Vagina (tissue), 2 donors: ENCODE measurements at regions not wholly inside any gene's neighbourhood (a gene's known extent, or its start where the extent isn't known, plus 50 kb on each side); places are given as distances from the start of the nearest gene placed in this dataset.

Experiments used
- DNase-seq, 2 donors: peaks; one replicate each; pipeline ENCODE4 v3.0.0-alpha.2; 2017; ENCODE audit errors: extremely low spot score in 2 of 2
- H3K27ac ChIP-seq: fragments of 200-600 bp; sonication (generic); one replicate; pipeline ENCODE4 v1.5.1; 2019
- H3K27me3 ChIP-seq: fragments of 200-600 bp; sonication (generic); one replicate; pipeline ENCODE4 v1.5.1; 2019
- H3K36me3 ChIP-seq, 2 donors: fragments of 200-600 bp; sonication (generic); one replicate each; pipeline ENCODE4 v1.5.1; 2017 to 2019
- H3K4me1 ChIP-seq: fragments of 200-600 bp; sonication (generic); one replicate; pipeline ENCODE4 v1.5.1; 2019
- H3K4me3 ChIP-seq, 2 donors: fragments of 200-600 bp; sonication (generic); 1 replicate in 1 of 2; 2 replicates in 1 of 2; pipeline ENCODE4 v1.5.1; 2016 to 2019
- H3K9me3 ChIP-seq: fragments of 200-600 bp; sonication (generic); one replicate; pipeline ENCODE4 v1.5.1; 2019
- CTCF ChIP-seq, 3 experiments: fragments of 450-650 bp in 2 of 3; fragments of 200-600 bp in 1 of 3; sonication (generic) in 1 of 3; IDR thresholded peaks; one replicate each; pipeline ENCODE4 v1.5.1; 2017 to 2019; ENCODE audit warnings: antibody characterized with exemption in 3 of 3, mild to moderate bottlenecking in 2 of 3, moderate library complexity in 2 of 3
- POLR2A ChIP-seq, 2 donors: fragments of 450-650 bp; IDR thresholded peaks; one replicate each; pipeline ENCODE4 v1.6.1; 2017; ENCODE audit warnings: antibody characterized with exemption in 2 of 2, mild to moderate bottlenecking in 2 of 2, moderate library complexity in 2 of 2
- POLR2AphosphoS5 ChIP-seq, 2 donors: sonication (generic); formaldehyde crosslinking; IDR thresholded peaks; one replicate each; pipeline ENCODE4 v1.9.0; 2017; ENCODE audit warnings: antibody characterized with exemption in 2 of 2, mild to moderate bottlenecking in 2 of 2, low read depth in 1 of 2; ENCODE audit not compliant: insufficient read depth in 1 of 2
- intact Hi-C: fragments of 100-400 bp; cut with DNase I; formaldehyde crosslinking; loops from one replicate; pipeline ENCODE4 v1.15.1; 2023

- TF ChIP-seq POLR2AphosphoS5 (IDR thresholded peaks at IDR 0.05; ENCODE audit: insufficient read depth in 1 of 2, low read depth in 1 of 2), result no peak
- intact Hi-C loops, result no loop called here
- no peaks in the 10 kb centered on the region for H3K4me1 ChIP-seq
- no peak for DNase-seq
- no peak overlapping the region for H3K27ac ChIP-seq
- H3K27me3 ChIP-seq, result no peaks in the 10 kb centered on the region
- no peak overlapping the region for H3K4me3 ChIP-seq
- no peaks in the 10 kb centered on the region for H3K36me3 ChIP-seq
- H3K9me3 ChIP-seq, result no peaks in the 10 kb centered on the region
These were observed 124.4 kb upstream of the P2RY1 start for GRCh38 chr3:152710549-152710948.

GRCh38 chr3:152713989-152714388 lies 120.9 kb upstream of the P2RY1 start:
- no peaks in the 10 kb centered on the region for H3K36me3 ChIP-seq
- peaks cover 3% of the 10 kb centered on the region for H3K4me1 ChIP-seq
- no peaks in the 10 kb centered on the region for H3K27me3 ChIP-seq
- H3K4me3 ChIP-seq, result no peak overlapping the region
- TF ChIP-seq CTCF (IDR thresholded peaks at IDR 0.05), result no peak
- TF ChIP-seq POLR2AphosphoS5 (IDR thresholded peaks at IDR 0.05; ENCODE audit: insufficient read depth in 1 of 2, low read depth in 1 of 2), result no peak
- TF ChIP-seq POLR2A (IDR thresholded peaks at IDR 0.05), result no peak
- no peak for DNase-seq
- no peak overlapping the region for H3K27ac ChIP-seq
- intact Hi-C loops, result no loop called here
- H3K9me3 ChIP-seq, result no peaks in the 10 kb centered on the region

GRCh38 chr3:152714507-152714906 lies 120.4 kb upstream of the P2RY1 start:
- DNase-seq, result no peak
- no peaks in the 10 kb centered on the region for H3K9me3 ChIP-seq
- H3K36me3 ChIP-seq, result no peaks in the 10 kb centered on the region
- no peak overlapping the region for H3K4me3 ChIP-seq
- no peaks in the 10 kb centered on the region for H3K27me3 ChIP-seq
- no peak overlapping the region for H3K27ac ChIP-seq
- TF ChIP-seq POLR2A (IDR thresholded peaks at IDR 0.05), result no peak
- peaks cover 6% of the 10 kb centered on the region for H3K4me1 ChIP-seq
- intact Hi-C loops, result no loop called here

GRCh38 chr3:152717252-152717651 lies 117.7 kb upstream of the P2RY1 start:
- H3K9me3 ChIP-seq, result no peaks in the 10 kb centered on the region
- DNase-seq, result no peak
- TF ChIP-seq CTCF (IDR thresholded peaks at IDR 0.05) (no peak), POLR2AphosphoS5 (IDR thresholded peaks at IDR 0.05; ENCODE audit: insufficient read depth in 1 of 2, low read depth in 1 of 2) (no peak), POLR2A (IDR thresholded peaks at IDR 0.05) (no peak)
- H3K27ac ChIP-seq, result no peak overlapping the region
- H3K4me3 ChIP-seq, result no peak overlapping the region
- H3K4me1 ChIP-seq, result peaks cover 6% of the 10 kb centered on the region
- no peaks in the 10 kb centered on the region for H3K27me3 ChIP-seq
- no peaks in the 10 kb centered on the region for H3K36me3 ChIP-seq
- intact Hi-C loops, result no loop called here

- no peak for DNase-seq
- no peak overlapping the region for H3K27ac ChIP-seq
These were observed 116.1 kb upstream of the P2RY1 start for GRCh38 chr3:152718810-152719209.

GRCh38 chr3:152719264-152719663 lies 115.7 kb upstream of the P2RY1 start:
- Histone ChIP-seq H3K4me3 (no peak overlapping the region), H3K4me1 (peaks cover 6% of the 10 kb centered on the region), H3K36me3 (no peaks in the 10 kb centered on the region), H3K27me3 (no peaks in the 10 kb centered on the region), H3K27ac (no peak overlapping the region), H3K9me3 (no peaks in the 10 kb centered on the region)
- no peak for TF ChIP-seq POLR2A (IDR thresholded peaks at IDR 0.05)
- peak in 1 of 2 donors; percentile 72 for TF ChIP-seq POLR2AphosphoS5 (IDR thresholded peaks at IDR 0.05; ENCODE audit: insufficient read depth in 1 of 2, low read depth in 1 of 2)
- DNase-seq, result no peak
- intact Hi-C loops, result no loop called here

More at GRCh38 chr3:152718810-152719209, 116.1 kb upstream of the P2RY1 start:
- intact Hi-C loops, result no loop called here
- Histone ChIP-seq H3K27me3 (no peaks in the 10 kb centered on the region), H3K4me1 (peaks cover 6% of the 10 kb centered on the region), H3K9me3 (no peaks in the 10 kb centered on the region), H3K4me3 (no peak overlapping the region), H3K36me3 (no peaks in the 10 kb centered on the region)
- TF ChIP-seq POLR2A (IDR thresholded peaks at IDR 0.05), result no peak
- no peak for TF ChIP-seq CTCF (IDR thresholded peaks at IDR 0.05)
- no peak for TF ChIP-seq POLR2AphosphoS5 (IDR thresholded peaks at IDR 0.05; ENCODE audit: insufficient read depth in 1 of 2, low read depth in 1 of 2)
